GM12873 (cell line): ENCODE measurements at regions not wholly inside any gene's neighbourhood (a gene's known extent, or its start where the extent isn't known, plus 50 kb on each side); places are given as distances from the start of the nearest gene placed in this dataset.

Source experiments
- TF ChIP-seq, protein P1 (sequence below): IDR thresholded peaks from 2 replicates; pipeline ENCODE4 v1.5.1; 2012; ENCODE audit warnings: low read depth, mild to moderate bottlenecking, moderate library complexity, low read length, control low read depth; ENCODE audit not compliant: insufficient read depth; ENCODE audit errors: missing control alignments

DNA sequence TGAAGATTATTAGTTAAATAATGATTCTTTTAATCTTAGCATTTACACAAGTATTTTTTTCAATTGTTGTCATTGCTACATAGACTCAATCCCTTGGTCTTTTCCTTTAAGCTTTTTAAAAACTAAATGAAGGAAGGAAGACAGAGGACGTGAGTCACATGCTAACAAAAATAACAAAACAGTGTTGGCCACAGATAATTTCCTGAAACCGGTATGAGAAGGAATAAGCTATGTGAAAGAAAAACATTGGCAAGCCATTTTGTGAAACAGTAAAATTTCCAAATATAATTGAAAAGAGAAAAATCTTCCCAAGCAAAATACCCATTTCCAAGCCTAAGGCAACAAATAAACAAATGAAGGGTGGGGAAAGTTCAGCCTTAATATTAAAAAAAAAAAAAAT, 223.0 kb downstream of the AHR start:
- TF ChIP-seq, protein P1, sequence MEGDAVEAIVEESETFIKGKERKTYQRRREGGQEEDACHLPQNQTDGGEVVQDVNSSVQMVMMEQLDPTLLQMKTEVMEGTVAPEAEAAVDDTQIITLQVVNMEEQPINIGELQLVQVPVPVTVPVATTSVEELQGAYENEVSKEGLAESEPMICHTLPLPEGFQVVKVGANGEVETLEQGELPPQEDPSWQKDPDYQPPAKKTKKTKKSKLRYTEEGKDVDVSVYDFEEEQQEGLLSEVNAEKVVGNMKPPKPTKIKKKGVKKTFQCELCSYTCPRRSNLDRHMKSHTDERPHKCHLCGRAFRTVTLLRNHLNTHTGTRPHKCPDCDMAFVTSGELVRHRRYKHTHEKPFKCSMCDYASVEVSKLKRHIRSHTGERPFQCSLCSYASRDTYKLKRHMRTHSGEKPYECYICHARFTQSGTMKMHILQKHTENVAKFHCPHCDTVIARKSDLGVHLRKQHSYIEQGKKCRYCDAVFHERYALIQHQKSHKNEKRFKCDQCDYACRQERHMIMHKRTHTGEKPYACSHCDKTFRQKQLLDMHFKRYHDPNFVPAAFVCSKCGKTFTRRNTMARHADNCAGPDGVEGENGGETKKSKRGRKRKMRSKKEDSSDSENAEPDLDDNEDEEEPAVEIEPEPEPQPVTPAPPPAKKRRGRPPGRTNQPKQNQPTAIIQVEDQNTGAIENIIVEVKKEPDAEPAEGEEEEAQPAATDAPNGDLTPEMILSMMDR: no peak

DNA sequence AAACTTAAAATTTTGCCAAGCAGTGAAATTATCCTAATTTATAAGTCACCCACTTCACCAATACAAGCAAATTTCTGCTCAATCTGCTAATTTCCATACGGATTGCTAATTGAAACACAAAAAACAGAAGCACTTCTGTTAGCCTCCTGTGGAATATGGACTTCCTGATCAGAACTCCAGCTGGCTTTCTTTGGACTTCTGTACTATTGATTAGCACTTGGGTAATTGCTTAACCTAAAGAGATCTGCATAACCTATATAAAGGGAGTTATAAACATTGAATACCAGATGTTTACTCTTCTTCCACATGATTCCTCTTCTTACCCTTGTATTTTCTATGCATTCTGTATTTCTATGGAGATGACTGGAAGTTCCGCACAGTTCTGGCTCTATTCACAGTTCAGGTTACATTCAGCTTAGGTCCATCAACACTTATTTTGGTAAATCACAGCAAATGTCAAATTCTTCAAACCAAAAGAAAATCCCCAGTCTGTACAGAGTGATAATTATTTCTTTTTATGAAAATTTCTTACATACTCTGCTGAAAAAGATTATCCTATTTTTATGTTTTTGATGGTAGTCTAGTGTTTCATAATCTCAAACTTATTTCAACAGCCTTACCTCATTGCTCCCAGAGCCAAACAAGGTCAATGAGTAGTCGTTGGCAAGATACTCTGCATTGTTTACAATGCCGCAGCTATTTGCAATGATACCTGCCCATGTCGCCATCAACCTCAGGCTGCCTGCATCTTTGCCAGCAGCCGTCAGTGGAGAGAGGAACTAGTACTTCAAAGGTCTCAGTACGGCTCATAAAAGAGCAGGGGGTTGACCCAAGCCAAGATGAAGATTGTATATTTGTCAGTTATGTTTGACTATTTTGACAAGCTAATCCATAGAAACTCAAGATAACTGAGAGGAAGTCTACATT, 225.6 kb downstream of the AHR start:
- TF ChIP-seq, protein P1: no peak

DNA sequence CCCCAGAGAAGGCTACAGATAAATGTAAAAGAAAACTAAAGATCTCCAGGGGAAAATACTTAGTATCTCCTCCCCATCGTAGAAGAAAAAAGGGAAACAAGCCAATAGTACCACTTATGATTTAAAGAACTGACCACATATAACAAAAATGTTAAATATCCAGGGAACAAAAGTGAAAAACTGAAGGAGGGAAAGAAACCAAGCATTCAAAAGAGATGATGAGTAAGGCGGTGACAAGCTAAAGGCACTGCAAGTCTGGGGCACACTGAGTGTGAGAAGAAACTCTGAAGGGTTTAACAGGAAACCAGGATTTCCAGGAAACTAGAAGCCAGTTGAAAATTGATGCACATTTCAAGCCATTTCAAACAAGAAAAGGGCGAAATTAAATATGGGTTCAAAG, 226.3 kb downstream of the AHR start:
- TF ChIP-seq, protein P1: no peak

DNA sequence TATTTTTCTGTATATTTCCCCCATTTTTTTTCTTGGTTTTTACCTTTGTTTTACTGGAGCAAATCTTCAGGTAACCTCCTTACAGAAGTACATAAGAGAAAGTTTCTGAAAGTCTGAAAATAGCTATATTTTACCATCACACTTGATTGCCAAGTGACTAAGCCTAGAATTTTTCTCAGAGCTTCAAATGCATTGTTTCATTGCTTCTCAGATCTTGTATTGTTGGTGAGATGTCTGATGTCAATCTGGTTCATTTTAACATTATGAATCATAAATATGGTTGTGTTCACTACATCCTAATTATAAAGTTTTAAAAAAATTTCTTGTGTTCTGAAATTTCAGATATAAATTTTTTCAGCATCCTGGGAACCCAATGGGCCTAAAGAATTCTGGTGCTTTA, 228.2 kb downstream of the AHR start:
- TF ChIP-seq, protein P1: no peak

DNA sequence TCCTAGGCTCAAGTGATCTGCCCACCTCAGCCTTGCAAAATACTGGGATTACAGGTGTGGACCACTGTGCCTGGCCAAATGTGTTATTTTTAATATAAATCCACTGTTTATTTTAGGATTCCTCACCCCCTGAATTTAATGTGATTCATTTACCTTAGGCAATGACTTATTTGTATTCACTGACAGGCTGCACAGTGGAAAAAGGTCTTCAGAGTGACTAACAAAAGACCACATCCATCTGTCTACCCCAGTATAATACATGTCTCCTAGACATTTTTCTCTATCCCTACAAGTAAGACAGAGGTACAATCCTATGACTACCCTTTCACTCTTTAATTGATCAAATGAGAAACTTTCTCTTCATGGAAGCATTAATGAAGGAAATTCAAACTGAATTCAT, 230.2 kb downstream of the AHR start:
- TF ChIP-seq, protein P1: no peak

DNA sequence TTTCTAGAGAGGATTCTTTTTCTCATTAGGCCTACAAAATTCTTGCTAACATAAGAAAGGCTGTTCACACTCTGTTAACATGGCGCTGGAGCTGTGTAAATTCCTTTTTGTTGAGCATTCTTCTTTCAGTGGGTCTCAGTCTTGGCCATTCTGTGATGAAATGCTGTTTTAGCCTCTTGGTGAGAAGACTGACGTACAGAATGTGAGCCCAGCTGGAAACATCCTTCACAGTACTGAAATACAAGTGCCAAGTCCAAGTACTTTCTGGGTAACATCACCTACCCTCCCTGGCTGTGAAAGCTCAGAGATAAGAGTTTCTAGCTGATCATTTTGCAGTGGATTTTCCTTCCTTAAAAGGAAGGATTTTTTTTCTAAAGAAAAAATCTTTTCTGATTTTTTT, 231.8 kb downstream of the AHR start:
- TF ChIP-seq, protein P1: no peak

DNA sequence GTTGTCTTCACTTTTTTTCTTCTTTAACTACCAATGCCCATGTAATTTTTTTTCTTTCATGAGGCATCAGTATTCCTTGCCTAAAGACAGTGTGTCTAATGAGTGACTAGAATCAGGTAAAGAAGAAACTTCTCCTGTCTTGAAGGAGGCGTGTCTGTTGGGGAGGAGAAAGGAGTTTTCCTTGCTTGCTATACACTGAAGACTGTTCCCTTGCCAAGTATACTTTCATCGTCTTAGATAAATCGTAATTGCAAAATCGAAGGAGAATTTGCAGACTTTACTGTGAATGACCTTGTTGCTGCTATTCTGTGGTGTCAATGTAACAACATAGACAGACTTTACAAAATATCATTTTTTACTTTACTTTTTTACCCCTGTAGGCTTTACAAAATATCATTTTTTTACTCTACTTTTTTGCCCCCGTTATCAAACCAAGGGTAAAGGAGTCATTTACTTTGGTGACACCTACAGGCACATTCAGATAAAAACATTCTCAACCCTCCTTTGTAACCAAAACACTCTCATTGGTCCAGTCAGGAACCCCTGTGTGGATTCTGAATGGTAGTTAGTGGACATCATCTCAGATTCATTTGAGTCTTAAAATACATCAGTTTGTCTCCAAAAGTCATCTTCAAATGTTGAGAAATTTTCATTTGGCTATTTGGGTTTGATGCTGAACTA, 232.4 kb downstream of the AHR start:
- TF ChIP-seq, protein P1: peak; percentile 42
